Islet precursor cell (in vitro differentiated cells): ENCODE measurements at regions not wholly inside any gene's neighbourhood (a gene's known extent, or its start where the extent isn't known, plus 50 kb on each side); places are given as distances from the start of the nearest gene placed in this dataset.

Experiments
- DNase-seq: peaks from one replicate; pipeline ENCODE4 v3.0.0-alpha.2; 2018

DNA sequence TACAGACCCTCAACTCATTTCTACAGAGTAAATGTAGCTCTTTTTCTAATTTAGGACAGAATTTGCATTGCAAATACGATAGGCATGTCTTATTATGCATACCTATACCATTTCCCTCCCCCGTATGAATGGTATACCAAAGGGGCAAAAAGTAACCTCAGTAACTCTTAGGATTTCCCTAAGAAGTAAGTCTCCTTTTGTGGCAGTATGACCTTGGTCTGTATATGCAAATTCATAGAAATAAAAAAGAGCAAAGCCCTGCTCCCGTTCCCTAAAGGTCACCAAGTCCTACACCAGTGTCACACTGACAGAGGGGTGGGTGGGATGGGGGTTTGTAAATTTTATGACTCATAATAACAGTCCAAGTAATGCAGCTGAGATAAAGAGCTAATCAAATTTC is 365.8 kb upstream of the CCDC196 start:
- no peak for DNase-seq

DNA sequence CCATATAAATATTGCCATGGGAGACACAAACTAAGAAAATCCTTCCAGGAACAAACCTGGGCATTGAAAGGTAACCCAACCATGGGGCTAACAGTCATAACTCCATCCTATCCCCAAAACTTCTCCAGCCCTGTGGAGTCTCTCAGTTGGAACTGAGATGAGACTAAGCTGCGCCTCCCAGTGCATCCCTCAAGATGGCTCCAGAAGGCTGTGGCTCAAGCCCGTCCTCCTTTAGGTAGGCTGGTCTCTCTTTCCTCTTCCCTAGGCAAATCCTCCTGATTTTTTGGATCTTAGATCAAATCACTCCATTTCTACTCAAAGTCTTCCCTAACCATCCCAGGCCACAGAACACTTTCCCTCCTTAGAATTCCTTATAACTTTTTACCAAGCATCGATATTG is 364.3 kb upstream of the CCDC196 start:
- DNase-seq: no peak

DNA sequence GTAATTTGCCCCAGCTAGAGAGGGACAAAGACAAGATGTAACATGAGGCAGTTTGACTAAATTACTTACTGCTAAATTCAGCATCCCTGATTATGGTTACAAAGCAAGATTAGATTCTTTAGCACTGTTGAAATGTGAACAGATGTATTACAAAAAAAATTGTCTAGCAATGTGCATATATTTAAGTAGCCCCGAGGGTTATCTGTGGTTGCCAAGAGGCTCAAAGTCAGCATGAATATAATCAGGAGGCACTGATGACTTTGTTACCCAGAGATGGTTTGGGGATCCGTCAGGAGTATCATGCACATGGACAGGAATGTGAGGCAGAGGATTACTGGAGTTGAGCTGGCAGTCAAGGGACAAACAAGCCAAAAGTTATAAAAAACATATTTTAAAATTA is 356.9 kb upstream of the CCDC196 start:
- DNase-seq: no peak

DNA sequence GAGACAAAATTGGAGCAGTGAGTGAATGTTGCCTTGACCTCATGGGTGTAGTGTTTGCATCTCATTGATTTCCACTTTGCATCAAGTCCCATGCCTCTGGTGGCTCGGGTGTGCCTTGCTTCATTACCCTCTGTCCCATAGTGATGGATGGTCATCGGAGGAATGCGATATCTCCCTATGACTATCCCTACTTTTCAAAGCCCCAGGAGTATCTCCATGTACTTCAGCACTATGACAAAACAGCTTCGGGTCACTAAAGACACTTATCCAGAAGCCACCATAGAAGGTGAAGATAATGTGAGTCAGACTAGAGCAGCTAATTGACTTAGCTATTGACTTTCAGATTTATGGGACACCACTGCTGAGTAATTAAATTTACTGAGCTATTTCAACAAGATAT is 355.1 kb upstream of the CCDC196 start:
- DNase-seq: no peak

DNA sequence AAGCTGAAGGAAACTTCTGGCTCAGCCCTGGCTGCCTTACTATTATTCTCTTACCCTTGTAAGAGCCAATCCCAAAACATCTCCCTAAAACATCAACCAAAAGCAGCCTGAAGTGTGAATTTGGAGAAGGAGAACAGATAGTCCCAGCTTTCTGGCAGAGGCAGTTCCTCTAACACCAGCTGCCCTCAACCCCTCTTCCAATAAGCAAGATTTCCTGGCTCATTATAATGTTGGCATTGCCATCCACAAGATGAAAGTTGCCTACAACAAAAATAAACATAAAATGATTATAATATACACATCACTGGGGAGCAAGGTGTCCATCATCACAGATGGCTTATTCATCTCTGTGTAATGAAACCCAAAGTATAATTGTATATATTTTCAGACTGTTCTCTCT is 352.5 kb upstream of the CCDC196 start:
- no peak for DNase-seq

DNA sequence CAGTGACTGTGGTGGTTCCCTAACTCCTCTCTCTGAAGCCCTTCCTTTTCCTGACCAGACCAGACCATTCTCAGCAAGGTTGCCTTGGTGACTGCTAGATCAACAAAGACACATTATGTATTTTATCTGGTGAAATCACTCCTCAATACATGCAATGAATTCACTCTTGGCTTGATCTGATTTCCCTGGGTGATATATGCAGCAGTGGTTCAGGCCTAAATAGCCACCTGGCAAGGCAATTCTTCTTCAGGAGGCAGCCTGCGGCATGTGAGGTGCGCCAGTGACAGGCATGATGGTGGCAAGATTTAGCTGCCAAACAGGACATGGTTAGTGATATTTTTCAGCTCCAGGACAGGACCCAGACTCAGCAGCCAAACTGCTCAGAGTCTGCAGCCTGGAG is 350.3 kb upstream of the CCDC196 start:
- no peak for DNase-seq

DNA sequence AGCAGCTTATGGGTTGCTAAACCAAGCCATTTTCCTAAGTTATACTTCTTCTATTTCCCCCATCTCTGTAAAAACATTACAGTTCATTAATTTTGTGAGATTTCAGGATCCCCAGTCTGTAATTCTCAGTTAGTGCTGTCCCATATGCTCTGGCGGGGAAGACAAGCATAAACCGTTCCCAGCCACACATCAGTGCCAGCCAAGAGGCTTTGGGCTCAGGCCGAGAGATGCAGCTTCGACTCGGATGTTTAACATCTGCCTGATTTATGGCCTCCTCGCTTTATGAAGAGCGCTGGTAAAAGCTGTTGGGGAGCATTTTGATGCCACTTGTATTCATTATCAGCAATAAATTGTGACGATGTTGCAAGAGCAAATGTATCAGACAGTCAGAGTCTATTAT is 349.1 kb upstream of the CCDC196 start:
- no peak for DNase-seq

DNA sequence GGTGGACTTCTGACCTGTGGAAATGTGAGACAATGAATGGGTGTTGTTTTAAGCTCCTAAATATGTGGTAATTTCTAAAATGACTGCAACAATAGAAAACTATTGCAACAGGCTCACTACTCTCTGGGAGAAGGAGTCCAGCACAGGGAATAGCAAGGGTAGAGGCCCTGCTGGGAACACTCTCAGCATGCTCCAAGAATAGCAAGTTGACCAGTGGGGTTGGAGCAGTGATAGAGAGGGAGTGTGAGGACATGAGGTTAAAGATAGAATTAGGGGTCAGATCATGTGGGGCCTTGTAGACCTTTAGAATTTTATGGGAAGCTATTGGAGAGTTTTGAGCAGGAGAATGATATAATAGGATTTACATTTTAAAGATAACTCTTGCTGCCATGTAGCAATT is 346.7 kb upstream of the CCDC196 start:
- no peak for DNase-seq

DNA sequence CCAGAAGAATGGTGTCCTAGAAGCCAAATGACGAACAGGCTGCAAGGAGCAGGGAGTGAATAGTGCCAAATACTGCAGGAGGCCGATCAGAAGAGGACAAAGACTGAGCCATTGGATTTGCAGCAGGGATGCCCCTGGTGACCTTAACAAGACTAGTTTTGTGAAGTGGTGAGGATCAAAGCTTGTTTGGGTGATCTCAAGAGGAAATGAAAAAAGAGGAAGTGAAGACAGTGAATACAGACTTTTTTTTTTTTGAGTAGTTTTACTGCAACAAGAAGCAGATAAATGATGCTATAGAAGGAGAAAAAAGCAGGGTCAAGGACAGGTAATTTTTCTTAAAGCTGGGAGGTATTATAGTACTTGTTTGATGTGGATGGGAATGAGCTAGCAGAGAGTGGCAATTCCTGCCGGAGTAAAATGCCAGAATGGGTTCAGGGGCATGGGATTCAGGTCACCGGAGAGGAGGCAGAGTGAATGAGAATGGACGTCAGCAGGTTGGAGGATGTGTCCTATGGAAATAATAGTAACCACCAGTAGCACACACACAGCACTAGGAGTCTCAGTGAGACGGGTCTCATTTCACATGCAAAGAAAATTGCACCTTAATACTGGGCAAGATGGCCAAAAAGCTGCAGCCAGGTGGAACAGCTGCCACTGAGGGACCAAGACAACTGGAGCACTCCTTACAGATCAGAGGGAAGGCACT is 345.8 kb upstream of the CCDC196 start:
- DNase-seq: no peak

DNA sequence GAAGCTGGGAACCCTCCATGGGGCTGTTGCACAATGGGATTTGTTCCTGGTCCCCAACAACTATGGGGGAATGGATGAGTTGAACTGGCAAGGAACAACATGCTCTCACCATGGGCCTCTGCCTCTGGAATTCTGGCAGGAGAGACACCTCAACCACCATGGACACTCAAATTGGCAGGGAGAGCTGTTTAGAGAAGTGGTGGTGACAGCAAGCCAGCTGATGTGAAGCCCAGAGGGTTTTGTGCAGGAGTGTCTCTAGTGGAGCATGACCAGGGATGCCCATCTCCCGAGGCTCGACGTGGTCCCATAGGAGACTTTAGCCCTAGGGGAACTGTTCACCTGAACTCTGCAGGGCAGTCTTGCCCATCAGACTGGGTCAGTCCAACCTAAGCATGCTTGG is 345.2 kb upstream of the CCDC196 start:
- DNase-seq: no peak

DNA sequence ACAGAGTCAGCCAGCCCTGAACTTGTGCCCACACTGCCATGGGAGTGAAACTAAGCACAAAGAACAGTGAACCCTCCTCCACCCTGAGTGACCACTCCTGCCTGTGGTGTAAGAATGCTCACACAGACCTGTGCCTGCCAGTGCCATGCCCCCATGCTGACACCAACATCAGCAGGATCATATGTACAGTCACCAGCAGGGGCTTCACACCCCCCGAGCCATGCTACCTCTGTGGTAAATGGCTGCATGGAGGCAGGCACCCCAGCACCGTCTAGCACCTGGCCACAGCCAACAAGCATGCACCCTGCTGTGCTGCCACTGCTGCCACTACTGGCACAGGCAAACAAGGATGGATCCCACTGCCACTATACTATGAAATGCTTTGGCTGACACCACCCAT is 344.4 kb upstream of the CCDC196 start:
- no peak for DNase-seq

DNA sequence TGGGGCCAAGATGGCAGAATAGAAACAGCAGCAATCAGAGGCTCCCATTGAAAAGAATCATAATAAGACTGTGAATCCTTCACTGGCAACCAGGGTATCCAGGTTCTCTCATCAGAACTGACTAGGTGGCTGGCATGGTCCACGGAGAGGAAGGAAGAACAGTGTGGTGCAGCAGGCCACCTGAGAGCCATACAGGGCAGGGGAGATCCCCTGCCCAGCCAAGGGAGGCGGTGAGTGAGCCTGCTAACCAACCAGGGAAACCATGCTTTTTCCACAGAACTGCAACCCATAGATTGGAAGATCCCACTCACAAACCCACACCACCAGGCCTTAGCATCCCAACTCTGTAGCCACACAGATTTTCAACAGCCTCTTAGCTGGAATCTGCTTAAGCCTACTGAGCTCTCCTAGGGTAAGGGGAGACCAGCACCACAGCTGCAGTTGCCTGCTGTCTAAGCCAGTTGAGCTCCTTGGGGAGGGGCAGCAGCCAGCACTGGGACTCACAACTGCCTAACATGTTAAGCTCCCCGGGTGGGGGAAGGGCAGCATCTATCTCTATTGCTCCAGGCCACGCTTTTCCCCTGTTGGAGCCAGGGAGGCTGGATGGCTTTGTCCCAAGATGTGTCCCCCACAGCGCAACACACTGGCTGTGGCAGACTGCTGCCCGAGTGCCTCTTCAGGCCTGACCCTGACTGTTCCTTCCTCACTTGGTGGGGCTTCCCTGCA is 342.6 kb upstream of the CCDC196 start:
- no peak for DNase-seq

DNA sequence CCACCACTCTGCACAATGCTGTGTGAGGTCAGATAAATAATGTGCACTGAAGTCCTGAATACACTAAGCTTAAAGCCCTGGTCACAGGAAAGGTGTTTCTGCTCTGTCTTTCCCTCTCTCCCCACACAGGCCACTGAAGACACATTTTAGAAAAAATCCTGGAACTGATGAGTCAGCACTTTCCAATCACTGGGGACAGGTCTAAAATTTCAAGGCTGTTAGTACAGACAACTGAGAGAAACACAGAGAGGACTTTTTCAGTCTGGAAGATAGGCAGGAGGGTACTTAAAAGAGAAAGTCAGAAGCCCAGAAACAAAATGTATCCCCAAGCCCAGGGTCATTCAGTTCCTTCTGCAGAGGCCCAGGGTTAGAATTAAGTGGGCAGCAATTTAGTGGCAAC is 333.9 kb upstream of the CCDC196 start:
- no peak for DNase-seq

DNA sequence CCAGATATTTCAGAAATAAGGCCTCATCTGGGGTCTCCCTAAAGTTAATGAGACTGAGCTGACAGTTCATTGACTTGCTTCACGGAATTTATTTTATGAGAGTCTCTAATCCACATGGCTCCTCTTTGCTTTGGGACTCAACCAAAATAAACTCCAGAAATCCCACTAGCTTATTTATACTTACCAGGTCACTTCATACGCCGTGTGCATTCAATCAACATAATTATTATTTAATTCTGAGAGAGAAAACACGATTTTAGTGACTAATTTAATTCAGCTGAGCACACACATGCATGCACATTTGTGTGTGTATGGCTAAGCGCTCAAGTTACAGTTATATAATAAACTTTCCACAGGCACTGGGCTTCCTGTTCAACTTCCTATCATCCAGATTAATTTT is 333.4 kb upstream of the CCDC196 start:
- no peak for DNase-seq

DNA sequence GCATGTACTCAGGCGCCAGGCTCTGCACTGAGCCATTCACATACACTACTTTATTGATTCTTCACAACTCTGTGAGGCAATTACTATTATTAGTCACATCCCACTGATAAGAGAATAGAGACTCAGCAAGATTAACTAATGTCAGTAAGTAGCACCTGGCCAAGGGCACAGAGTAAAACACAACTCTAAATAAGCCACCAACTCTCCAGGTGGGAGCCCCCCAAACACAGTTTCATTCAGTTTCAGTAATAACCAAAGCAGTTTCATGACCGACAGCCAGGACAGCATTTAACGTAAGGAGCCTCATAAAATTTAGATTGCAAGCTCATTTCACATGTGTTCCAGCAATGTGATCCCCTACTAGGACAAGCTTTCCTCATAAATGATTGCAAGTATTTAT is 323.1 kb upstream of the CCDC196 start:
- DNase-seq: no peak

DNA sequence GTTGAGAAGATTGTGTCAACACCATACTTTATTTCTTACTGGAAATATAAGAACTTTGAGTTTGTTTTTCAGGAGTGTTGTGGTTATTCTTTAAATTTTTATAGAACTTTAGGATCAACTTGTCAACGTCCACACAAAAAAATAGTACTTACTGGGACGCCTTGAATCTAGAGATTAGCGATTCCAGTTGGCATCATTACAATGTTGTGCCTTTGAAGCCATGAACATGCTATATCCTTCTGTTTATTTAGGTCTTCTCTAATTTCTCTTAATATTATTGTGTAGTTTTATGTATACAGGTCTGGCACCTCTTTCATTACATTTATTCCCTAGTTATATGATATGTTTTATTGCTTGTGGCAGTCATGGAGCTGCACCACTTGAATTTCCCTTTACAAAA is 320.8 kb upstream of the CCDC196 start:
- DNase-seq: no peak

DNA sequence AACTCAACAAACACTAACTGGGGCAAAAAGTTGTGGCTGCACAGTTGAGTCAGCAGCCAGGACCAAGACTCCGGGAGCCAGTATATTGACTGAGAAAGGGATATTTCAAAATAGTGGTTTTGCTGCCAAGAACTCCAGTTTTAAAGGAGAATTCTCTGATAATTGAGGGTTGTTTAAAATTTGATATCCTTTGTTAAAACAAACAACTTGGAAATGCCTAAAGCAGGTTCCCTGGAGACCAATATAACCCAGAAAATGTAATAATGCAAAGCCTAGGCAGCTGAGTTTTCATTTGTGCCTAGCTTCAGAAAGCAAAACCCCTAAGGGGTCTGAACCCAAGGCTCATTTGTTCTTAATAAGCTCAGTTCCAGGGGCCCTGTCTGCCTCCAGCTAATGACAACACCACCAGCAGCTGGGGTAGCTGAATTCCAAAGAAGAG is 311.7 kb upstream of the CCDC196 start:
- no peak for DNase-seq

DNA sequence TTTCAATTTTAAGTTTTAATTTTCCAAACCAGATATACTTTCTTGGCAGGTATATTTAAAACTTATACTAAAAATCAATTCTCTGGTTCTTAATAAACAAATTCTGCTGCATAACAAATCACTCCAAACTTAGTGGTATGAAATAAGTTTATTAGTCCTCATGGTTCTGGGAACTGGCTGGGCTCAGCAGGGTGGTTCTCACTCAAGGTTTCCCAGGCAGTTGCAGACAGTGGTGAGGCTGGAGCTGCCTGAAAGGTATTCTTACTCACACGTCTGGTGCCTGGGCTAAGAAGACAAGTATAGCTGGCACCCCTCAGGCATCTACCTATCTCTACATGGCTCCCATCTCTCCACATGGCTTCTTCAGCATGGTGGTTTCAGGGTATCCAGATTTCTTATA is 308.2 kb upstream of the CCDC196 start:
- DNase-seq: no peak

DNA sequence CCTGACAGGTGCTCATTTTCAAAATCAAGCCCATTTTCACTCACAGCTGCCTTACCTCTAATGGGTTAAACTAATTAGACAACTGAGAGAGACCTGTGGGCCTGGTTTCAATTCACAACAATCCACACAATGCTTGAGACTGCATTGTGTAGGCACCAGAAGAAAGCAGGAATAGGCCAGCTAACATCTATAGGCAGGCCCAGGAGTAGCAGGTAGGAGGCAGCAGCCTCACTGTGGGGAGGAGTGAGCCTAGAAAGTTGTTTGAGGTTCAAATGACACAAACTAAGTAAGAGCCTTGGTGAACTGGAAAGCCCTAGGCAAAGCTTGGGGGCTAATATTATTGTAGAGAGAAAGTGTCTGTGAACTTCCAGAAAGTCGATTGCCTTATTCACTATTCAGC is 289.5 kb upstream of the CCDC196 start:
- no peak for DNase-seq

DNA sequence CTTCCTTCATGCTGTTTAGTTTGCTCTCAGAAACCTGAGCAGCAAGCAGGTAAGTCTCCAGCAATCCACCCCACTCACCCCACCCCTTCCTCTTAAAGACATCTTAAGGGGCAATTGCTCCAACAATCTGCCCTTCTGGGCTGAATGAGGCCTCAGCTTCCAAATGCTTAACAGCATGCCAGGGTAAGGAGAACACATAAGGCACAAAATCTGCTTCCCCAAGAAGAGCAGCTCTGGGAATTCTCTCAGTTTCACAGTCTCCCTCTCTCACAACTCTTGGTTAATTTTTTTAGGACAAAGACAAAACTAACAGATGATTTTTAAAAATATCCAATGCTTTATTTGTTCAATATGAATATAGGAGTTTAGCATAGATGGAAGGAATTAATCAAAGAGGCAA is 288.9 kb upstream of the CCDC196 start:
- no peak for DNase-seq

DNA sequence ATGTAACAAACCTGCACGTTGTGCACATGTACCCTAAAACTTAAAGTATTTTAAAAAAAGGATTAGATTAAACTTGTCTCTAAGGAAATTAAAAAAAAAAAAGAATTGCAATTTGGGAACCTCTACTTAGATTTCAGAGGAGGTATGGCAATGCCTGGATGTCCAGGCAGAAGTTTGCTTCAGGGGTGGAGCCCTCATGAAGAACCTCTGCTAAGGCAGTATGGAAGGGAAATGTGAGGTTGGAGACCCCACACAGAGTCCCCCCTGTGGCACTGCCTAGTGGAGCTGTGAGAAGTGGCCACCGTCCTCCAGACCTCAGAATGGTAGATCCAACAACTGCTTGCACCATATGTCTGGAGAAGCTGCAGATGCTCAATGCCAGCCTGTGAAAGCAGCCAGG is 279.6 kb upstream of the CCDC196 start:
- DNase-seq: no peak

DNA sequence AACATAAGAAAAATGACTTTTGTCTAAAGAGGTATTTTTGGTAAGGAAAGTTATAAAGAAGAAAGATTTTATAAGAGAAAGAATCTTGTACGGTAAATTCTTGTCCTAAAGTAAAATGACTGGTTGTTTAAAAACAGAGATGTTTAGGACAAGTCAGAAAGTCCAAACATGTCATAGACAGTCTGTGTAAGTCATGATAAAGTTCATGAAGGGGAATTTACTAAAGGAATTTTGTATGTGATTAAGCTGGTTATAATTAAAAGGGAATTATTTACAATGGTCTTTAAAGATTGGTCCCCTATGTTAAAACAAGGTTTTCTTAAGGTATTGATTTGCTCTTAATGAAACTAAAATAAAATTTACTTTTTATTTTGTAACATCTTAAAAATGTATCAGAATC is 269.4 kb upstream of the CCDC196 start:
- DNase-seq: no peak

DNA sequence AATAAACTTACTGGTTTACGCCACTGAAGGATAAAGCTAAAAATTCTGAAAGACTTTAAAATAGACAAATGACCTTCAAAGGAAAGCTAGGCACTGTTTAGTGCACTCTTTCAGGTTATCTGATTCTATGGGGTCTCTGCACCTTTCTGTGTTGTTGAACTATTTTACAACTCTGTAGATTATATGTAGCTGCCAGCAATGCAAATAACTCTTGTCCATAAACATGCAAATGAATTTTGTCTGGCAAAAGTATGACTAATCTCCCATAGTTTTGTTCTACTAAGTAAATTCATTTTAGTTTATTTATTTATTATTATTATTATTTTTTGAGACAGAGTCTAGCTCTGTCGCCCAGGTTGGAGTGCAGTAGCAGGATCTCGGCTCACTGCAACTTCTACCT is 266.3 kb upstream of the CCDC196 start:
- no peak for DNase-seq

DNA sequence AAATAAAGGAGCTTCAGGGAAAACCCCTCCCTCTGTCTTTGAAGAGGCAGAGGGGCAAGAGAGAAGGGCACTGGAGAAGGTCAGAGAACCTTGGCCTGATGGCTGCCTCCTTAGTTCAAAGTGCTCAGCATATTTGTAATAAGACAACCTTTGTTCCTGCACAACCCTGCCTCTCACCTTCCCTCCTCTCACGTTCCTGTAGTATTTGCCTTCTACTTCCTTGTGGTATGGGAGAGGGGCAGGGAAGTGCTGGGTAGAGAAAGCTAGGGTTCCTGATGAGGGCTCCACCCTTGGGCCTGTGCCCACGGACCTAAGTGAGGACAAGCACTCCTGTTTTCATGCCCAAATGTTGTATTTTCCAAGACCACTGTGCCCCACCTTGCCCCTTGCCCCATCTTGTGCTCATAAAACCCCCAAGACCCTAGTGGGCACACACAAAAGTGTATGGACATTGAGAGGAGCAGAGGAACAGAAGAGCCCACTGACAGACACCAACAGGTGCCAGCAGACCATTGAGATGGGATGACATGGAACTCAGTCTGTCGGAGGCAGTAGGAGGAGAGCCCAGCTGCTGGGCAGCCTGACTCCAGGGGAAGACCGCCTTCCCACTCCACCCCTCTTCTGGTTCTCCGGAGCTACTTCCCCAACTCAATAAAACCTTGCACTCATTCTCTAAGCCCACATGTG is 261.5 kb upstream of the CCDC196 start:
- DNase-seq: no peak
